CD4-positive, alpha-beta T cell treated with Interleukin-4 for 1 hour (primary cell): ENCODE measurements at regions not wholly inside any gene's neighbourhood (a gene's known extent, or its start where the extent isn't known, plus 50 kb on each side); places are given as distances from the start of the nearest gene placed in this dataset.

ENCODE experiments used
- DNase-seq, 2 donors: peaks; one replicate each; pipeline ENCODE4 v3.0.0-alpha.2; 2020 to 2022

DNA sequence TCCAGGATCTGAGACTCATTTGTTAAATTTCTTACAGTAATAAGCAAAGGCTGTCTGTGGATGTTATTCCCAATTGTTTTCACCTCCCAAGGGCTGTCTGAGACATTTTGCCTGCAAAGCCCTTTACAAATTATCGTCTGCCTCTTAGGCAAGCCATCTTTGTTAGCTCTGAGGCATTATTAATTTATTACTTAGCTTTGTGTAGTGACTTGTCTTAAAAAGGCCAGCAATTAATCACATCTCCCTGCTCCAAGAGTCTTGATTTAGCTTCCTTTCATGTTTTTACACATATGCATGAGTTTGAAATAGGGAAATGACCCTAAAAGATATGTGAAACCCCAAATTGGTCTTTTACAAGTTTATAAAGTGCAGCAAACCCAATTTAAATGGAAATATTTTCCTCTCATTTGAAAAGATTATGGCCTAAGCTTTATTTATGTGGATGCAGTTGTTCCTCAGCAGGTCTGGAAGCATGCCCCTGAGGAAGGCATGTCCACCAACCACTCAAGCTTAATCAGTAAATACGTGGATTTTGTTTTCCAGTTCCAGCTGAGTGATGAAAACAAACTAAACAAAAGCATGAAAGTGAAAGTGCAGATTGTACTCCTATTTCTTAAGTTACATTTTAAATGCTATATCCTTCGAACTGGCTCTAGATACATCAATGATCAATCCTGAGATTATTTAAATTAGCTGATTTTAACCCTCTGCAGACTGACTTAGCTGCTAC, 173.6 kb upstream of the LNX1 start:
- no peak for DNase-seq

DNA sequence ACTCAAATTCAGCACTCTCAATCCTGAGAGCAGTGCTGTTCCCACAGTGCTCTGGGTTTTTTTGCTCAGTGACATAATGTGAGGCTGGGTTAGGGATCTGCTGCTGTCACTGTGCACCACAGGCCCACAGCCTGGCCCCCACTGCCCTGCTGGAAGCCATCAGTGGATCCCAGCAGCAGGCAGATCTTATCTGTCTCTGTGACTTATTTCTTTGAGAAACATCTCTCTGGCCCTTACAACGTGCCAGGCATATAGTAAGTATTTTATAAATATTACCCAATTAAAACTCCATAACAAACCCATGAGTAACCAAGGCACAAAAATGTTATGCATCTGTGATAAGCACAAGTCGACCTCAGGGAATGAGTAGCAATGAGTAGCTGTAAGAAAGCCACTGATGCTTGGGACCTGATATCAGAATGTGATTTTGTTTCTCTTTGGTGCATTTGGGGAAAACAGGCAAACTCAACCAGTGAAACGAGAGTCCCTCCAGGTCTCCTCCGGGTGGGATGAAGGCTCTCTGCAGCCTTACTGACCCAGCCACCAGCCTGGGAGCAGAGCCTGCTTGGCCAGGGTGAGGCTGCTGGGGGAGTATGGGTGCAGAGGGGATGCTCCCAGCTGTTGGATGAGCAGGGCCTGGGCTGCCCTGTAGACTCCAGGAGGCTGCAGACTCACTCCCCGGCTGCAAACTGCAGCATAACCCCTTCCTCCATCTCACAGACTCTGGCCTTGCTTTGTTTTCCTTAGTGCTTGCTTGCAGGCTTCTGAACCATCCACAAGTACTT, 172.7 kb upstream of the LNX1 start:
- DNase-seq, result no peak

DNA sequence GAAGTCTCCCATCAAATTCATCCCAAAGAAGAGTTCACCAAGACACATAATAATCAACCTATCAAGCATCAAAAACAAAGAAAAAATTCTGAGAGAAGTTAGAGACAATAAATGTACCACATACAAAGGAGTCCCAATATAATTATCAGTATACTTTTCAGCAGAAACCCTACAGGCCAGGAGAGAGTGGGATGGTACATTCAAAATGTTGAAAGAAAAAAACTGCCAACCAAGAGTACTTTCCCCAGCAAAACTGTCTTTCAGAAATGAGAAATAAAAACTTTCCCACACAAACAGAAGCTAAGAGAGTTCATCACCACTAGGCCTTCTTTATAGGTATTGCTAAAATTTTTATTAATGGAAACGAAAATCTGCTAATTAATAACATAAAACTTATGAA, 164.4 kb upstream of the LNX1 start:
- no peak for DNase-seq

DNA sequence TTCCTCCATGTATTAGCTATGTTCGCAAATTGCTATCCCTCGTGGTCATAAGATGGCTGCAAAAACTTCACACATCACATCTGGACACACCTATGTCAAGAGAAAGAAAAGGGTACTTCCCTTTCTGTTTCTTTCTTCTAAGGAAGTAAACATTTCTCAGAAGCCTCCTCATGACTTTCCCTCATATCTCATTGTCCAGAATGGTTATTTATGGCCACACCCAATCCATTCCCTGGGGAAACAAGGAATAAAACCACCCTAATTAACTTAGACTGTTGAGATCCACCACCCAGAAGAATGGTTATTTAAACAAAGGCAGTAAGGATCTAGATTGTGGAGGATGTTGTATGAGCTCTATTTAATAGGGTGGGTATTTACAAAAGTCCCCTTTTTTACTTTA, 160.8 kb upstream of the LNX1 start:
- no peak for DNase-seq

DNA sequence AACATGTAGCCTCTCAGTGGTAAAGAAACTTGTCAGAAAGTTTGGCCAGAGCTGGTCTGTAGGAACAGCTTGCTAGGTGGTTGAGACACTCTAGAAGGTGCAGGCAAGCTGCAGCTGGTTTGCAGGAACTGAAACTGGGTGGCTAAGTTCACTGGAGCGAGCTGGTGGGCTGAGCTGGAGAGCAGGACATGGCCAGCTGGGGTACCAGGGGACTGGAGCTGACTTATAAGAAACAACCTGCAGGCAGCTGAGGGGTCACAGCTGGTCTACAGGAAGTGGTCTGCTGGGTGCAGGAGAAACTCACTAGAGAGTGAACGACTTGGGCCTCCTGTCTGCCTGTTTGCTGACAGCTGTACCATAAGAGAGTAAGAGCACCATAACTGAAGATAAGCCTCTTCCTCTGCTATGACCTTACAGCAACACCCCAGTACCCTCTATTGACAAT, 157.1 kb upstream of the LNX1 start:
- DNase-seq, result peak in 1 of 2 donors; percentile 72

DNA sequence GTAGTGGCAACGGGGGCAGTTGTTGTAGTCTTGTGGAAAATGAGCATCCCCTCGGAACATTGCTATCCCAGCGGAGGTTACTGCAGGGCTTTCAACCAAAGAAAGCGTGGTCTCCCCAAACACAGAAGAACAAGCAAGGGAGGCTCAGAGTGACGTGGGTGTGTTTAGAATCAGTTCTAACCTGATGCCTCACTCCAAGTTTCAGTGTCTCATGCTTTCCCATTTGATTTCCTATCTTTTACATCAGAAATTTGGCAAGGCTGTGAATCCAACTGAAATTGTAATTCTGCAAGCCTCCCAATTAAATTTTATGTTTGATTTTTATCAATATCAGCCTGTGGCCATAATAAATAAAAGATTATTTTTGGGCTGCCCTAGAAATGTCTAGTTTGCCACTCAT, 156.1 kb upstream of the LNX1 start:
- DNase-seq, result no peak

DNA sequence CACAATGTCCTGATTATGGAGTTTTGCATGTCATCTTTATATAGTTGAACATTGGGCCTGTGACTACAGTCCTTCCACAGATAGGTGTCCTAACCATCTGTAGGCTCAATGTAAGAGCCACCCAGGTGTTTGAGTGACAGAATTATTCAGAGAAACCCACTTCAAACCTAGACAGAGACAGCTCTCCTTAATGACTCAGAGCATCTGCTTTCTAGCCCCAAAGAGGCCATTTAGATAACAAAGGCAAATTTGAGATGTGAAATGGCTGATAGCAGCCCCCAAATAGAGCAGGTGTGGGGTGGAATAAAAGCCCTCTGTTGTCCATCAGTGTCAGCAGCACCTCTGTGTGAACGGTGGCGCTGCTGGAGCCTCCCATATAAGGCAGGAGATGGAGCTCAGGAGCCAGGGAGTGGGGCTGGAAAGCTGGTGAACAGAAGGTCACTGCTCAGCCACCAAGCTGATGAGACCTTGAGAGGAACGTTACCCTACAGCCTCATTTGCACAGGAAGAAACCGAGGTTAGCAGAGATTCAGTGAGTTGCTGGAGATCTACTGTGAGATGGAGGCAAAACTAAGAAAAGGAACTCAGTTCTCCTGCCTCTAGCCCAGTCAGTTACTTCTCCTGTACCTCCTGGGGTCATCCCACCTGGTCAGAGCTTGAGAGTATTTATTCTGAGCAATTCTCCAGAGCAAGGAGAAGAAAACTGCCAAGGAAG, 153.3 kb upstream of the LNX1 start:
- DNase-seq, result no peak

DNA sequence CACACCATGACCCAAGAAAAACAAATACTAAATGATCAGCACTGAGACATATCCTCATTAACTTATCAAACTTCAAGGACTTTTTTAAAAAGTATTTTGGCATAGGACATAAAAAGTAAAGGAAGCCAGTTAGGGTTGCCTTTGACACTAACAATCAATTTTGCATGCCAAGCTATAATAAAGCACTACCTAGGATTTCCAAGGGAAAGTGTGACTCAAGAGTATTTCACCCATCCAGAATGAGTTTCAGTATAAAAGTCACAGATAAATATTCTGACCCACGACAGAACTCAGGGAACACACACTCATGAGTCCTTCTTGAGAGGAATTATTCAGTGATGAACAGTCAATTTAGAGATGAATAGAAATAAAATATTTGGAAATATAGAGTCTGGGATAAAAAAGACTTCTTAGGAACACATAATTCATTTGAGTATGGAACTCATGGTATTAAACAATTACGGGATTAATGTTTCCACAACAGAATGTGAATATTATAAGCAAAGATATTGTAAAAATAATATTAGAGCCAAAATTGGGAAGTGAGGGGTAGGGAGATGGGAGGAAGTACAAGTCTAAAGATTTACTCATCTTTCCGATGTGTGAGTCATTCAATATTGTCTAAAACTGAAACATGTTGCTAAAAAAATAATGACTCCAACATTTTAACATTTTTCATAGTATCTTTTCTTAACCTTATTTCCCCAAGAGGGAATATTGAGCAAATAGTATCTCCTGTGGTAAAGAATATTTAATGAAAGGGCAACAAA, 143.5 kb upstream of the LNX1 start:
- no peak for DNase-seq

DNA sequence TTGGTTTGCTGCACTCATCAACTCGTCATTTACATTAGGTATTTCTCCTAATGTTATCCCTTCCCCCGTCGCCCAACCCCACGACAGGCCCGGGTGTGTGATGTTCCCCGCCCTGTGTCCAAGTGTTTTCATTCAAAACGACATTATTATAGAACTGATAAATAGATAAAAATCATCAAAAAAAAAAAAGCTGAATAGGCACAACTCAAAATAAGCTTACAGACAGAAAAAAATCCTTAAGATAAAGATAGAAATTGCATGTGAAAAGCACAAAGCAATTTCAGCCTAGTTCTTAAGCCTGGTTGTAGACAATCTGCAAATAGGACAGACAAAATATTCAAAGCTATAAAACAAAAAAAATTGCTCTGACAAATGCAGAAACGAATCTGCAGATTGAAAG, 142.9 kb upstream of the LNX1 start:
- DNase-seq, result no peak

- no peak for DNase-seq
Measured at GRCh38 chr4:53732661-53733060, 141.4 kb upstream of the LNX1 start.

- no peak for DNase-seq
Measured at GRCh38 chr4:53730031-53730805, 138.9 kb upstream of the LNX1 start.

- DNase-seq, result no peak
Measured at GRCh38 chr4:53722110-53722509, 130.8 kb upstream of the LNX1 start.

GRCh38 chr4:53721263-53721662, 130.0 kb upstream of the LNX1 start:
- DNase-seq, result no peak

DNA sequence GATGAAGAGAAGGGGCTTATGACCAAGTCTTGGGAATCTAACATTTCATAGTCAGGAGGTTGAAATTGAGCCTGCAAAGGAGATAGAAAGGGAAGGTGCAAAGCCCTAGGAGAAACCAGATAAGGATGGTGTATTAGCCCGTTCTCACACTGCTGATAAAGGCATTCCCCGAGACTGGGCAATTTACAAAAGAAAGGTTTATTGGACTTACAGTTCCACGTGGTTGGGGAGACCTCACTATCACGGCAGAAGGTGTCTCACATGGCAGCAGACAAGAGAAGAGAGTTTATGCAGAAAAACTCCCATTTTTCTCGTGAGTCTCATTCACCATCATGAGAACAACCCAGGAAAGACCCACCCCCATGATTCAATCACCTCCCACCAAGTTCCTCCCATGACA, 129.5 kb upstream of the LNX1 start:
- DNase-seq, result no peak

DNA sequence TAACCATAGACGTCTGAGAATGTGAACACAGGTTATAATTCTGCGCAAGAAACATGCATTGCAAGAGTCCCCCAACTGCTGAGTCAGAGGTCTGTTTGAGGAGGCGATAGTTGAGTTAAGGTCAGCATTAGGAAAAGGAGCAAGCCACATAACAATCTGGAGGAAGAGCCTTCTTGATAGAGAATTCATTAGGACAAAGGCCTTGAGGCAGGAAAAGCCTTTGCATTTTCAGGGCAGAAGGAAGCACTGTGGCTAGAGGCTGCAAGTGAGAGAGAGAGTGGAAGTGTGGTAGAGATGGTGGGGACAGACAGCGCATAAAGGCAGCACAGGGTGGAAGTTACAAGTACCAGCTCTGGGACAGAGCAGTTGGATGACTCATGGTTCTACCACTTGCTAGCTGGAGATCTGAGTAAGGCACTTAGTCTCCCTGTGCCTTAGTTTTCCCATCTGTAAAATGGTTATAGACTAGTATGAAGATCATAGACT, 125.8 kb upstream of the LNX1 start:
- no peak for DNase-seq

GRCh38 chr4:53716471-53717063, 125.3 kb upstream of the LNX1 start:
- DNase-seq, result no peak

GRCh38 chr4:53716011-53716410, 124.7 kb upstream of the LNX1 start:
- no peak for DNase-seq

DNA sequence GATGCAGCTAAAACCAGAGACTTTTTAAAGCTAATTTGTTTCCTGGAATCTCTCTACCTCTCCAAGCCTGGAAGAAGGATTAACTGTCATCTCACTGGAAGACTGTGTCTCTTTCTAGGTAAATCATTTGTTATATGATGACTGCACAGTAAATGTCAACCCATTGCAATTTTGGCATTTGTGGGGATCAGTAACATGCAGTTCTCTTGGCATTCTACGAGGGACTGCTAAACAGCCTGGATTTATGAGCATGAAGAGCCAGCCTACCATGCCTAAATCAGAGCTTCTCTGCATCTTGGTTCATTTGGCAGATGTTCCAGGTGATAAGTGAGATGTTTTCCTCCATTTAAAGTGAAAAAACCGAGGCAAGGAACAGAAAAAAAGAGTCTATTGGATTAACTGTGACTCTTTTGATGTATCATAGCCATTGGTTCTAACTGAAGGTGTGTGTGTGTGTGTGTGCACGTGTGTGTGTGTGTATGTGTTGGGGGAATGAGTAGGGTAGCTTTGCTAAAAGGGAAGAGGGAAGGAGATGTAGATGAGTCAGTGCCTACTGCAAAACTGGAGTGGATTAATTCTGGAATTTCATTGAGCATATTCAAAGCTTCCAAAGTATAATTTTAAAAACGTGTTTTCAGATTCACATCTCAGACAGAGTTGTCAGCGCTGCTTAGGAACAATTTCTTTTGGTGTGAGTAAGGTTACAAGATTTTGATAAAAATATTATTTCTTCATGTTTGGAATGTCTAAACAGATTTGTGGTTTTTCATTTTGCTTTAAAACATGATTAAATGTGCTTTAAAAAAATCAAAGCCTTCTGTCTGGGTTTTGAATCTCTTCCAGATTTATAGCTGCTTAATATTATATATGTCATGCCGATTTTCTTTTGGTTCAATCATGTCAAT, 123.2 kb upstream of the LNX1 start:
- DNase-seq, result no peak

- no peak for DNase-seq
Measured at GRCh38 chr4:53713767-53714166, 122.5 kb upstream of the LNX1 start.

DNA sequence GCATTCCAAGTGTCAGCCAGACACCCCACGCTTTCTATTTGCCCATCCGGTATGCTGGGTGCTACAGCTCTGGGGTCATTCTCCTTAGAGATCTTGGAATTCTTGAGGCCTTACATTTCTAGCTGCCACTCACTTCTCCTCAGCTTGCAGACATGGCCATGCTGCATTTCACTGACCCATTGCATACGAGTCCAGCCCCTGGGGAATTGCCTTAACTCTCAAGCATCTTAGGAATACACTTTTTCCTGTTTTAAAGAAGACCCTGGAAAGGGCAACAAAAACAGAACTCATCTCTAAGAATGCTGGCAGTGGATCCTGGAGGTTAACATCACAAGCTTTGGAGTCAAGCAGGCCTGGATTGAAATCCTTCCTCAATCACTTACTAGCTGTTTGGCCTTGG, 122.0 kb upstream of the LNX1 start:
- DNase-seq, result no peak
